Neuronal stem cell (in vitro differentiated cells): ENCODE measurements at regions not wholly inside any gene's neighbourhood (a gene's known extent, or its start where the extent isn't known, plus 50 kb on each side); places are given as distances from the start of the nearest gene placed in this dataset.

Source experiments
- DNase-seq: peaks from one replicate; pipeline ENCODE4 v3.0.0-alpha.2; 2013; ENCODE audit warnings: low spot score
- H2AFZ ChIP-seq: one replicate; pipeline ENCODE4 v1.6.1; 2013; ENCODE audit warnings: mild to moderate bottlenecking, low read length, inconsistent platforms
- H2AK5ac ChIP-seq: 2 replicates; pipeline ENCODE4 v1.6.1; 2013; ENCODE audit warnings: low read depth, mild to moderate bottlenecking, inconsistent platforms, low read length, moderate library complexity, mixed read lengths
- H2BK120ac ChIP-seq: 2 replicates; pipeline ENCODE4 v1.6.1; 2013; ENCODE audit warnings: low read depth, mild to moderate bottlenecking, inconsistent platforms, low read length, moderate library complexity, mixed read lengths
- H2BK12ac ChIP-seq: one replicate; pipeline ENCODE4 v1.6.1; 2013; ENCODE audit warnings: low read length, inconsistent platforms
- H2BK15ac ChIP-seq: 2 replicates; pipeline ENCODE4 v1.6.1; 2013; ENCODE audit warnings: mild to moderate bottlenecking, low read length, inconsistent platforms, mixed read lengths
- H2BK5ac ChIP-seq: one replicate; pipeline ENCODE4 v1.6.1; 2013; ENCODE audit warnings: inconsistent platforms, mild to moderate bottlenecking, low read length, moderate library complexity
- H3K14ac ChIP-seq: one replicate; pipeline ENCODE4 v1.6.1; 2013; ENCODE audit warnings: low read length, inconsistent platforms
- H3K18ac ChIP-seq: 2 replicates; pipeline ENCODE4 v1.6.1; 2013; ENCODE audit warnings: low read length, inconsistent platforms
- H3K23ac ChIP-seq: 2 replicates; pipeline ENCODE4 v1.6.1; 2013; ENCODE audit warnings: low read depth, mild to moderate bottlenecking, mixed read lengths, low read length, inconsistent platforms; ENCODE audit not compliant: poor library complexity
- H3K27ac ChIP-seq: replicated peaks from 3 replicates; pipeline ENCODE4 v1.5.1; 2013; ENCODE audit warnings: low read length, inconsistent platforms
- H3K27me3 ChIP-seq, 3 experiments: 2 replicates each; pipeline ENCODE4 v1.6.1; 2013; ENCODE audit warnings: low read length in 3 of 3, mild to moderate bottlenecking in 2 of 3, inconsistent platforms in 1 of 3, low read depth in 1 of 3, mixed read lengths in 1 of 3, moderate library complexity in 1 of 3; ENCODE audit not compliant: control insufficient read depth in 3 of 3, insufficient read depth in 3 of 3
- H3K36me3 ChIP-seq, 2 donors: replicated peaks in 1 of 2; 2 replicates each; pipeline ENCODE4 v1.6.1; 2013; ENCODE audit warnings: low read length in 2 of 2; ENCODE audit not compliant: control insufficient read depth in 2 of 2, insufficient read depth in 2 of 2
- H3K4ac ChIP-seq: 2 replicates; pipeline ENCODE4 v1.6.1; 2013; ENCODE audit warnings: inconsistent platforms, mild to moderate bottlenecking, low read length, moderate library complexity
- H3K4me1 ChIP-seq, 2 donors: 1 replicate in 1 of 2; 2 replicates in 1 of 2; pipeline ENCODE4 v1.6.1; 2013; ENCODE audit warnings: low read length in 2 of 2, low read depth in 1 of 2; ENCODE audit not compliant: control insufficient read depth in 2 of 2, insufficient read depth in 1 of 2
- H3K4me2 ChIP-seq: one replicate; pipeline ENCODE4 v1.6.1; 2013; ENCODE audit warnings: mild to moderate bottlenecking, low read length, inconsistent platforms; ENCODE audit not compliant: insufficient read depth, poor library complexity, severe bottlenecking
- H3K4me3 ChIP-seq, 2 donors: 2 replicates each; pipeline ENCODE4 v1.5.1; 2013; ENCODE audit warnings: low read length in 2 of 2, mild to moderate bottlenecking in 2 of 2, inconsistent platforms in 1 of 2, moderate library complexity in 1 of 2
- H3K79me1 ChIP-seq: one replicate; pipeline ENCODE4 v1.6.1; 2013; ENCODE audit warnings: low read depth, mild to moderate bottlenecking, inconsistent platforms, low read length, moderate library complexity
- H3K9ac ChIP-seq: one replicate; pipeline ENCODE4 v1.6.1; 2013; ENCODE audit warnings: mild to moderate bottlenecking, low read depth, low read length, inconsistent platforms; ENCODE audit not compliant: poor library complexity
- H3K9me3 ChIP-seq, 2 donors: replicated peaks in 1 of 2; 2 replicates each; pipeline versions ENCODE3 to v1.6.1; 2013; ENCODE audit warnings: low read length in 2 of 2, mild to moderate bottlenecking in 2 of 2, inconsistent platforms in 1 of 2, low read depth in 1 of 2, mixed read lengths in 1 of 2, moderate library complexity in 1 of 2; ENCODE audit not compliant: control insufficient read depth in 2 of 2, insufficient read depth in 1 of 2
- H4K8ac ChIP-seq: one replicate; pipeline ENCODE4 v1.6.1; 2013; ENCODE audit warnings: low read depth, mild to moderate bottlenecking, inconsistent platforms, low read length, moderate library complexity
- H4K91ac ChIP-seq: one replicate; pipeline ENCODE4 v1.6.1; 2013; ENCODE audit warnings: low read length, low read depth, mild to moderate bottlenecking, inconsistent platforms; ENCODE audit not compliant: poor library complexity
- WGBS, 2 donors: extraction: QIAGEN DNeasy Blood & Tissue Kit; methylation state at CpG; one replicate each; pipeline ENCODE4 v1.1.7; 2013; ENCODE audit warnings: missing lambda C conversion rate in 2 of 2, mixed read lengths in 1 of 2; ENCODE audit not compliant: insufficient read length in 2 of 2, insufficient replicate concordance in 1 of 2; ENCODE audit errors: extremely low coverage in 2 of 2; 5-methylcytosine and 5-hydroxymethylcytosine counted together

- H3K23ac ChIP-seq, result no peak overlapping the region
- no peaks in the 10 kb centered on the region for H3K4me1 ChIP-seq
- H2BK5ac ChIP-seq, result no peak overlapping the region
- H3K14ac ChIP-seq, result no peak overlapping the region
- H3K4ac ChIP-seq, result no peak overlapping the region
- no peaks in the 10 kb centered on the region for H3K79me1 ChIP-seq
- no peak overlapping the region for H4K91ac ChIP-seq
- H2AFZ ChIP-seq, result no peak overlapping the region
- H3K9me3 ChIP-seq, result no peaks in the 10 kb centered on the region
- no peak for DNase-seq
- H3K4me2 ChIP-seq, result no peak overlapping the region
- H3K36me3 ChIP-seq, result no peaks in the 10 kb centered on the region
- H3K4me3 ChIP-seq, result no peak overlapping the region
- H3K18ac ChIP-seq, result no peak overlapping the region
- H3K9ac ChIP-seq, result no peak overlapping the region
- no CpG with 5 or more reads among the region's 5 CpGs for WGBS, 2 donors
- no peak overlapping the region for H2BK120ac ChIP-seq
- H3K27me3 ChIP-seq, result no peaks in the 10 kb centered on the region
- no peak overlapping the region for H3K27ac ChIP-seq
- no peak overlapping the region for H2BK12ac ChIP-seq
- no peak overlapping the region for H2AK5ac ChIP-seq
- H4K8ac ChIP-seq, result no peak overlapping the region
- no peak overlapping the region for H2BK15ac ChIP-seq
Observed at GRCh38 chrX:25928316-25928715, 209.8 kb upstream of the MAGEB18 start.

- no peak overlapping the region for H3K4me2 ChIP-seq
- no peak overlapping the region for H3K23ac ChIP-seq
- no peak overlapping the region for H3K14ac ChIP-seq
- H3K4ac ChIP-seq, result no peak overlapping the region
- H3K27me3 ChIP-seq, result no peaks in the 10 kb centered on the region
- no peak overlapping the region for H4K91ac ChIP-seq
- H2BK12ac ChIP-seq, result no peak overlapping the region
- no peak overlapping the region for H3K4me3 ChIP-seq
- H2AFZ ChIP-seq, result no peak overlapping the region
- no peaks in the 10 kb centered on the region for H3K9me3 ChIP-seq
- no peaks in the 10 kb centered on the region for H3K4me1 ChIP-seq
- WGBS, 2 donors, result no CpG with 5 or more reads among the region's 2 CpGs
- no peak for DNase-seq
- H3K79me1 ChIP-seq, result no peaks in the 10 kb centered on the region
- no peak overlapping the region for H2AK5ac ChIP-seq
- H2BK120ac ChIP-seq, result no peak overlapping the region
- H2BK15ac ChIP-seq, result no peak overlapping the region
- no peak overlapping the region for H2BK5ac ChIP-seq
- no peak overlapping the region for H3K9ac ChIP-seq
- H3K36me3 ChIP-seq, result no peaks in the 10 kb centered on the region
- no peak overlapping the region for H3K27ac ChIP-seq
- H4K8ac ChIP-seq, result no peak overlapping the region
- H3K18ac ChIP-seq, result no peak overlapping the region
Observed at GRCh38 chrX:25941087-25941486, 197.1 kb upstream of the MAGEB18 start.

GRCh38 chrX:25941559-25942250 is 196.4 kb upstream of the MAGEB18 start:
- no peak overlapping the region for H3K23ac ChIP-seq
- H3K27me3 ChIP-seq, result no peaks in the 10 kb centered on the region
- H3K4me3 ChIP-seq, result no peak overlapping the region
- no peaks in the 10 kb centered on the region for H3K9me3 ChIP-seq
- no peak overlapping the region for H3K9ac ChIP-seq
- H3K14ac ChIP-seq, result no peak overlapping the region
- H2AFZ ChIP-seq, result no peak overlapping the region
- no peak overlapping the region for H4K8ac ChIP-seq
- no peak overlapping the region for H2BK12ac ChIP-seq
- H3K4me2 ChIP-seq, result no peak overlapping the region
- no peaks in the 10 kb centered on the region for H3K4me1 ChIP-seq
- no peak overlapping the region for H2BK120ac ChIP-seq
- H3K36me3 ChIP-seq, result no peaks in the 10 kb centered on the region
- no CpG with 5 or more reads among the region's 4 CpGs for WGBS, 2 donors
- H3K4ac ChIP-seq, result no peak overlapping the region
- DNase-seq, result no peak
- H3K79me1 ChIP-seq, result no peaks in the 10 kb centered on the region
- no peak overlapping the region for H4K91ac ChIP-seq
- H3K27ac ChIP-seq, result no peak overlapping the region
- no peak overlapping the region for H2AK5ac ChIP-seq
- H2BK5ac ChIP-seq, result no peak overlapping the region
- H2BK15ac ChIP-seq, result no peak overlapping the region
- no peak overlapping the region for H3K18ac ChIP-seq

GRCh38 chrX:25968920-25969319 is 169.2 kb upstream of the MAGEB18 start:
- H3K14ac ChIP-seq, result no peak overlapping the region
- H3K23ac ChIP-seq, result no peak overlapping the region
- no peak overlapping the region for H3K27ac ChIP-seq
- no peak overlapping the region for H3K18ac ChIP-seq
- no peak overlapping the region for H2BK12ac ChIP-seq
- H3K9ac ChIP-seq, result no peak overlapping the region
- no peaks in the 10 kb centered on the region for H3K4me1 ChIP-seq
- H2BK5ac ChIP-seq, result no peak overlapping the region
- no peaks in the 10 kb centered on the region for H3K36me3 ChIP-seq
- no peak overlapping the region for H2AFZ ChIP-seq
- no peaks in the 10 kb centered on the region for H3K79me1 ChIP-seq
- H2AK5ac ChIP-seq, result no peak overlapping the region
- no peaks in the 10 kb centered on the region for H3K27me3 ChIP-seq
- H4K91ac ChIP-seq, result no peak overlapping the region
- H2BK120ac ChIP-seq, result no peak overlapping the region
- H2BK15ac ChIP-seq, result no peak overlapping the region
- H3K4me3 ChIP-seq, result no peak overlapping the region
- H3K4me2 ChIP-seq, result no peak overlapping the region
- H3K9me3 ChIP-seq, result no peaks in the 10 kb centered on the region
- H3K4ac ChIP-seq, result no peak overlapping the region
- H4K8ac ChIP-seq, result no peak overlapping the region
- no CpG with 5 or more reads among the region's 12 CpGs for WGBS, 2 donors
- peak; percentile 17 for DNase-seq
